Cardiac muscle cell (in vitro differentiated cells and primary cell): ENCODE measurements at regions not wholly inside any gene's neighbourhood (a gene's known extent, or its start where the extent isn't known, plus 50 kb on each side); places are given as distances from the start of the nearest gene placed in this dataset.

Experiments
- DNase-seq, 2 donors: peaks; one replicate each; pipeline versions ENCODE4 v3.0.0 to v3.0.0-alpha.2; 2010 to 2017; ENCODE audit warnings: low read depth in 1 of 2, low spot score in 1 of 2
- H3K27ac ChIP-seq: fragments of 200-600 bp; sonication (generic); 2 replicates; pipeline ENCODE4 v1.5.1; 2016
- H3K27me3 ChIP-seq: fragments of 200-600 bp; sonication (generic); 2 replicates; pipeline ENCODE4 v1.6.0; 2016; ENCODE audit warnings: control low read depth
- H3K36me3 ChIP-seq: fragments of 200-600 bp; sonication (generic); 2 replicates; pipeline ENCODE4 v1.5.1; 2016; ENCODE audit warnings: control low read depth
- H3K4me1 ChIP-seq: fragments of 200-600 bp; sonication (generic); 2 replicates; pipeline ENCODE4 v1.8.1; 2017; ENCODE audit warnings: low read depth, mild to moderate bottlenecking, mixed run types
- H3K4me3 ChIP-seq: fragments of 200-600 bp; sonication (generic); 2 replicates; pipeline ENCODE4 v1.5.1; 2016; ENCODE audit warnings: mild to moderate bottlenecking
- H3K9me3 ChIP-seq: fragments of 200-600 bp; sonication (generic); 2 replicates; pipeline ENCODE4 v1.5.1; 2017; ENCODE audit warnings: low read depth, mild to moderate bottlenecking, control low read depth
- CTCF ChIP-seq: IDR thresholded peaks from 2 replicates; pipeline ENCODE4 v1.5.1; 2012; ENCODE audit warnings: low read depth, mild to moderate bottlenecking, low read length

- H3K27ac ChIP-seq: no peak overlapping the region
- no peaks in the 10 kb centered on the region for H3K27me3 ChIP-seq
- no peaks in the 10 kb centered on the region for H3K9me3 ChIP-seq
- peaks cover 3% of the 10 kb centered on the region for H3K4me1 ChIP-seq
- peak in 1 of 2 donors; percentile 24 for DNase-seq
- no peak overlapping the region for H3K4me3 ChIP-seq
- TF ChIP-seq CTCF: no peak
- no peaks in the 10 kb centered on the region for H3K36me3 ChIP-seq
Measured at GRCh38 chr12:67765776-67766766, 117.5 kb downstream of the DYRK2 start.

GRCh38 chr12:67772267-67773169, 124.0 kb downstream of the DYRK2 start:
- H3K27me3 ChIP-seq: no peaks in the 10 kb centered on the region
- peaks cover 34% of the 10 kb centered on the region for H3K4me1 ChIP-seq
- DNase-seq: peak; percentile 71 to 97
- no peak for TF ChIP-seq CTCF
- no peaks in the 10 kb centered on the region for H3K36me3 ChIP-seq
- peak overlapping the region; percentile 98 for H3K27ac ChIP-seq
- no peaks in the 10 kb centered on the region for H3K9me3 ChIP-seq
- H3K4me3 ChIP-seq: peak overlapping the region; percentile 5

GRCh38 chr12:67773896-67774295, 125.4 kb downstream of the DYRK2 start:
- H3K36me3 ChIP-seq: no peaks in the 10 kb centered on the region
- H3K4me3 ChIP-seq: no peak overlapping the region
- H3K4me1 ChIP-seq: peaks cover 34% of the 10 kb centered on the region
- TF ChIP-seq CTCF: no peak
- DNase-seq: no peak
- H3K27me3 ChIP-seq: no peaks in the 10 kb centered on the region
- peak overlapping the region; percentile 98 for H3K27ac ChIP-seq
- H3K9me3 ChIP-seq: no peaks in the 10 kb centered on the region

GRCh38 chr12:67774983-67775587, 126.5 kb downstream of the DYRK2 start:
- Histone ChIP-seq H3K27ac (peak overlapping the region; percentile 98), H3K9me3 (no peaks in the 10 kb centered on the region), H3K4me1 (peaks cover 34% of the 10 kb centered on the region), H3K4me3 (no peak overlapping the region), H3K27me3 (no peaks in the 10 kb centered on the region), H3K36me3 (no peaks in the 10 kb centered on the region)
- no peak for TF ChIP-seq CTCF
- DNase-seq: no peak

GRCh38 chr12:67780580-67781084, 132.1 kb downstream of the DYRK2 start:
- no peak for TF ChIP-seq CTCF
- H3K27ac ChIP-seq: no peak overlapping the region
- H3K9me3 ChIP-seq: no peaks in the 10 kb centered on the region
- no peaks in the 10 kb centered on the region for H3K36me3 ChIP-seq
- H3K4me1 ChIP-seq: peaks cover 4% of the 10 kb centered on the region
- no peaks in the 10 kb centered on the region for H3K27me3 ChIP-seq
- no peak for DNase-seq
- no peak overlapping the region for H3K4me3 ChIP-seq
